ENCODE measurements at regions not wholly inside any gene's neighbourhood (a gene's known extent, or its start where the extent isn't known, plus 50 kb on each side); places are given as distances from the start of the nearest gene placed in this dataset.

GRCh38 chr11:31875866-31876560 is 64.9 kb upstream of the PAX6 start:
- Histone ChIP-seq H3K9me1 (ENCODE audit: control insufficient read depth, insufficient read depth, low read length) (no peaks in the 10 kb centered on the region), H3K9me3 (replicated peaks; ENCODE audit: control insufficient read depth, insufficient read depth, low read depth, low read length) (no peaks in the 10 kb centered on the region), H3K4me1 (replicated peaks in 1 of 2; ENCODE audit: control insufficient read depth in 2 of 2, insufficient read depth in 2 of 2, low read length in 2 of 2) (no peaks in the 10 kb centered on the region), H3K4me2 (ENCODE audit: insufficient read depth, low read length) (no peak overlapping the region), H3K36me3 (ENCODE audit: control insufficient read depth, insufficient read depth, low read length) (no peaks in the 10 kb centered on the region), H3K27ac (ENCODE audit: extremely low read depth, low read depth, low read length) (no peak overlapping the region), H3K79me2 (ENCODE audit: control insufficient read depth, insufficient read depth, low read length) (no peaks in the 10 kb centered on the region), H3K9ac (ENCODE audit: insufficient read depth in 1 of 2, low read depth in 2 of 2, low read length in 2 of 2) (no peak overlapping the region), H3K4me3 (no peak overlapping the region), H2AFZ (ENCODE audit: low read depth, low read length) (no peak overlapping the region), H4K20me1 (replicated peaks; ENCODE audit: control insufficient read depth, insufficient read depth, low read length) (no peaks in the 10 kb centered on the region), H3K27me3 (ENCODE audit: control insufficient read depth in 2 of 2, insufficient read depth in 2 of 2, low read length in 2 of 2) (peaks cover 2 to 15% of the 10 kb centered on the region in 2 experiments; a peak in 2 of 5 replicates)
- CTCF ChIA-PET (ENCODE audit: low intra/inter-chr PET ratio) = no interaction called here
- ATAC-seq = no peak
- FAIRE-seq = no peak
- no peak for DNase-seq (ENCODE audit: extremely low read depth in 1 of 4, low spot score in 3 of 4)
- no peak for TF ChIP-seq CREB1 (IDR thresholded peaks at IDR 0.05)
- TF ChIP-seq CREB1 (CRISPR knock-in tag; IDR thresholded peaks at IDR 0.05) = no peak
- no peak for TF ChIP-seq ARID3A (IDR thresholded peaks at IDR 0.05; ENCODE audit: borderline replicate concordance, low read depth, low read length)
- no peak for TF ChIP-seq ZNF217 (CRISPR knock-in tag; IDR thresholded peaks at IDR 0.05)
- TF ChIP-seq CCNT2 (IDR thresholded peaks at IDR 0.05; ENCODE audit: borderline replicate concordance, extremely low read depth, insufficient read length, low read depth, low read length) = no peak
- no peak for TF ChIP-seq SMAD2 (IDR thresholded peaks at IDR 0.05; ENCODE audit: low read depth, low read length)
- TF ChIP-seq ZNF79 (CRISPR knock-in tag; IDR thresholded peaks at IDR 0.05; ENCODE audit: low read depth) = no peak
- TF ChIP-seq ZNF274 (IDR thresholded peaks at IDR 0.05; ENCODE audit: borderline replicate concordance, low read depth, low read length) = no peak
- TF ChIP-seq STAT5B (CRISPR knock-in tag; IDR thresholded peaks at IDR 0.05) = no peak
- TF ChIP-seq FOXP4 (CRISPR knock-in tag; IDR thresholded peaks at IDR 0.05; ENCODE audit: borderline replicate concordance) = no peak
- WGBS (ENCODE audit: insufficient coverage, low coverage, missing lambda C conversion rate) = 3% methylated on average over 13 of the region's 13 CpGs
- intact Hi-C loops (cut with micrococcal nuclease) = no loop called here
- BruUV-seq (replicated peaks) = no TSS peak
- POLR2A ChIA-PET = no interaction called here
- in situ Hi-C loops (cut with MboI) = loop anchor here (10.0 to 25.0 kb wide), 3 partner anchors 231 to 764 kb away; no protein-coding TSS in a partner anchor
